Liver (tissue), 8 donors: ENCODE measurements at regions not wholly inside any gene's neighbourhood (a gene's known extent, or its start where the extent isn't known, plus 50 kb on each side); places are given as distances from the start of the nearest gene placed in this dataset.
"Not testable (repeated sequence)": the region's sequence is repeated elsewhere in the genome, so short reads cannot be mapped to it uniquely, and the experiment has no call there.

ENCODE experiments used
- DNase-seq: peaks from one replicate; pipeline ENCODE4 v3.0.0-alpha.2; 2017; ENCODE audit warnings: low spot score
- H3K27ac ChIP-seq, 2 donors: one replicate each; pipeline ENCODE4 v1.7.0; 2013; ENCODE audit warnings: inconsistent platforms in 2 of 2, low read length in 2 of 2, control low read depth in 1 of 2, low read depth in 1 of 2, mild to moderate bottlenecking in 1 of 2
- H3K27me3 ChIP-seq, 4 donors: one replicate each; pipeline versions ENCODE4 v1.6.1 to v1.7.0; 2013; ENCODE audit warnings: low read length in 3 of 4, inconsistent platforms in 1 of 4, mild to moderate bottlenecking in 1 of 4, moderate library complexity in 1 of 4; ENCODE audit not compliant: control insufficient read depth in 4 of 4, insufficient read depth in 4 of 4
- H3K36me3 ChIP-seq, 4 donors: one replicate each; pipeline versions ENCODE4 v1.6.1 to v1.7.0; 2013; ENCODE audit warnings: low read length in 3 of 4, mild to moderate bottlenecking in 3 of 4, low read depth in 1 of 4, moderate library complexity in 1 of 4; ENCODE audit not compliant: control insufficient read depth in 4 of 4, insufficient read depth in 3 of 4
- H3K4me1 ChIP-seq, 4 donors: one replicate each; pipeline versions ENCODE4 v1.6.1 to v1.7.0; 2013; ENCODE audit warnings: low read length in 3 of 4, mild to moderate bottlenecking in 3 of 4, moderate library complexity in 1 of 4; ENCODE audit not compliant: control insufficient read depth in 4 of 4, insufficient read depth in 4 of 4
- H3K4me3 ChIP-seq, 3 donors: one replicate each; pipeline versions ENCODE4 v1.6.1 to v1.7.0; 2013; ENCODE audit warnings: low read length in 3 of 3, control low read depth in 1 of 3, low read depth in 1 of 3, mild to moderate bottlenecking in 1 of 3
- H3K9ac ChIP-seq, 2 donors: one replicate each; pipeline ENCODE4 v1.7.0; 2013; ENCODE audit warnings: low read length in 2 of 2, mild to moderate bottlenecking in 2 of 2, moderate library complexity in 2 of 2, control low read depth in 1 of 2, low read depth in 1 of 2
- H3K9me3 ChIP-seq, 4 donors: one replicate each; pipeline versions ENCODE4 v1.6.1 to v1.7.0; 2013; ENCODE audit warnings: low read length in 3 of 4; ENCODE audit not compliant: control insufficient read depth in 4 of 4
- EGR1 ChIP-seq, 2 donors: IDR thresholded peaks; 2 replicates each; pipeline ENCODE4 v1.6.1; 2016 to 2018; ENCODE audit warnings: antibody characterized with exemption in 2 of 2, low read depth in 2 of 2
- FOXA2 ChIP-seq: IDR thresholded peaks from 2 replicates; pipeline ENCODE4 v1.6.1; 2016; ENCODE audit warnings: antibody characterized with exemption
- GABPA ChIP-seq, 2 donors: IDR thresholded peaks in 1 of 2; conservative IDR thresholded peaks in 1 of 2; 2 replicates each; pipeline ENCODE4 v1.6.1; 2016; ENCODE audit warnings: antibody characterized with exemption in 2 of 2, mild to moderate bottlenecking in 1 of 2, moderate library complexity in 1 of 2
- HNF4A ChIP-seq, 2 donors: conservative IDR thresholded peaks; 2 replicates each; pipeline ENCODE4 v1.6.1; 2016; ENCODE audit warnings: antibody characterized with exemption in 2 of 2, mild to moderate bottlenecking in 2 of 2
- HNF4G ChIP-seq: IDR thresholded peaks from 2 replicates; pipeline ENCODE4 v1.6.1; 2016; ENCODE audit warnings: antibody characterized with exemption
- NR2F2 ChIP-seq: IDR thresholded peaks from 2 replicates; pipeline ENCODE4 v1.6.1; 2016; ENCODE audit warnings: antibody characterized with exemption
- RAD21 ChIP-seq, 2 donors: IDR thresholded peaks; 2 replicates each; pipeline ENCODE4 v1.6.1; 2016; ENCODE audit warnings: antibody characterized with exemption in 2 of 2, mild to moderate bottlenecking in 2 of 2
- RXRA ChIP-seq, 2 donors: IDR thresholded peaks; 2 replicates each; pipeline ENCODE4 v1.6.1; 2017 to 2018; ENCODE audit warnings: antibody characterized with exemption in 2 of 2, mild to moderate bottlenecking in 1 of 2
- SP1 ChIP-seq: IDR thresholded peaks from 2 replicates; pipeline ENCODE4 v1.6.1; 2018; ENCODE audit warnings: antibody characterized with exemption, mild to moderate bottlenecking
- WGBS: extraction: QIAGEN DNeasy Blood & Tissue Kit; methylation state at CpG from one replicate; pipeline ENCODE4 v1.1.7; 2013; 5-methylcytosine and 5-hydroxymethylcytosine counted together
- TF ChIP-seq, protein P1 (sequence below): IDR thresholded peaks from 2 replicates; pipeline ENCODE4 v1.6.1; 2016; ENCODE audit warnings: antibody characterized with exemption
- TF ChIP-seq, protein P2 (sequence below): IDR thresholded peaks from 2 replicates; pipeline ENCODE4 v1.6.1; 2016; ENCODE audit warnings: antibody characterized with exemption
- TF ChIP-seq, protein P3 (sequence below): IDR thresholded peaks from 2 replicates; pipeline ENCODE4 v1.6.1; 2016; ENCODE audit warnings: antibody characterized with exemption, mild to moderate bottlenecking
- TF ChIP-seq, protein P4 (sequence below): fragments of 150-350 bp; IDR thresholded peaks from 2 replicates; pipeline ENCODE4 v1.5.1; 2017; ENCODE audit warnings: improper control_type of control experiment, low read depth, low read length; ENCODE audit not compliant: missing input control
- donor health status: healthy.
- donor health status: healthy.
- donor health status: healthy.
- donor health status: healthy.
- donor health status: healthy.

DNA sequence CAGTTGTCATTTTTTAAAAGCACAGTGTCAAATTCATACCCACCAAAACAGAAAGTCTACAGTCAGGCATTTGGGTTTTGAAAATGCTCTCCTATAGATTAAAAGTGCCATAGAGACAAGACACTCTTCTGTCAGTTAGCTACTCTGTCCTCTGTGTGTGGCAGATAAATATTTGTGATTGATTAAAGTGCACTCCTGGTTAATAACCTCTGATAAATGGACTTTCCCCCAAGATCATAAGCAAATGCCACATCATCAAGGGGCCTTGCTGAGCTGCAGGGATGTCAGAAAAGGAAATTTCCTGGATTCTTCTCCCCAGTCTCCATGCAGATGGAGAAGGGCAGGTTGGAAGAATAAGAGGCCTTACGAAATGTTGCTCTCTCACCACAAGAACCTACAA is 1329.5 kb upstream of the TMEM132C start:
- no peaks in the 10 kb centered on the region for H3K36me3 ChIP-seq
- 94% methylated on average over 1 of the region's 1 CpG for WGBS
- peaks cover 0 to 11% (median 4%) of the 10 kb centered on the region in 4 donors for H3K4me1 ChIP-seq
- H3K9me3 ChIP-seq: peaks cover 2 to 7% (median 3%) of the 10 kb centered on the region in 4 donors
- no peaks in the 10 kb centered on the region for H3K27me3 ChIP-seq
- no peak overlapping the region for H3K27ac ChIP-seq
- no peak overlapping the region for H3K9ac ChIP-seq
- no peak for TF ChIP-seq FOXA2
- no peak for TF ChIP-seq EGR1 (IDR thresholded peaks at IDR 0.05; ENCODE audit: low read depth in 2 of 2)
- TF ChIP-seq, protein P1, sequence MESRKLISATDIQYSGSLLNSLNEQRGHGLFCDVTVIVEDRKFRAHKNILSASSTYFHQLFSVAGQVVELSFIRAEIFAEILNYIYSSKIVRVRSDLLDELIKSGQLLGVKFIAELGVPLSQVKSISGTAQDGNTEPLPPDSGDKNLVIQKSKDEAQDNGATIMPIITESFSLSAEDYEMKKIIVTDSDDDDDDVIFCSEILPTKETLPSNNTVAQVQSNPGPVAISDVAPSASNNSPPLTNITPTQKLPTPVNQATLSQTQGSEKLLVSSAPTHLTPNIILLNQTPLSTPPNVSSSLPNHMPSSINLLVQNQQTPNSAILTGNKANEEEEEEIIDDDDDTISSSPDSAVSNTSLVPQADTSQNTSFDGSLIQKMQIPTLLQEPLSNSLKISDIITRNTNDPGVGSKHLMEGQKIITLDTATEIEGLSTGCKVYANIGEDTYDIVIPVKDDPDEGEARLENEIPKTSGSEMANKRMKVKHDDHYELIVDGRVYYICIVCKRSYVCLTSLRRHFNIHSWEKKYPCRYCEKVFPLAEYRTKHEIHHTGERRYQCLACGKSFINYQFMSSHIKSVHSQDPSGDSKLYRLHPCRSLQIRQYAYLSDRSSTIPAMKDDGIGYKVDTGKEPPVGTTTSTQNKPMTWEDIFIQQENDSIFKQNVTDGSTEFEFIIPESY: peak; percentile 38
- peak; percentile 80 to 87 for TF ChIP-seq RXRA (IDR thresholded peaks at IDR 0.05)
- peak; percentile 48 for TF ChIP-seq SP1
- TF ChIP-seq HNF4G: peak; percentile 46
- no peak for TF ChIP-seq GABPA (IDR thresholded peaks at IDR 0.05 in 1 of 2, conservative IDR thresholded peaks at IDR 0.05 in 1 of 2)
- peak; percentile 90 to 95 for TF ChIP-seq HNF4A (conservative IDR thresholded peaks at IDR 0.05)
- H3K4me3 ChIP-seq: no peak overlapping the region
- no peak for DNase-seq

DNA sequence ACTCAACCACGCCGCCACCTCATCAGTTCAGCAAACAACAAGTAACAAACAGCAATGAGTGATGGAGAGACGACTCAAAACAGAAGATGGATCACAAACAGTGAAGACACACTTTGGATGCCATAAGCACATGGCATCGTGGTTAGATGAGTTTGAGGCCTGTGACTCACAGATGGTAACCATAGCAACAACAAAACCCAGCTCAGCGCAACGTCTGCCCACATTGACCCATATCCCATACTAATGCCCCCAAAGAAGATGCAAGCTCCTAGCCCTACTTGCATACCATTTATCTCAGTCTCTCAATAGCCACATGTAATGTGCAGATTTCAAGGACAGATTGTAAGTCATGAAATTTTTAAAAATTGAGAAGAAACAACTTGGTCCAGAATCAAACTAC is 1322.3 kb upstream of the TMEM132C start:
- Histone ChIP-seq H3K9me3 (peaks cover 2 to 7% (median 3%) of the 10 kb centered on the region in 4 donors), H3K36me3 (no peaks in the 10 kb centered on the region), H3K27me3 (no peaks in the 10 kb centered on the region), H3K4me3 (no peak overlapping the region), H3K9ac (no peak overlapping the region), H3K27ac (no peak overlapping the region), H3K4me1 (no peaks in the 10 kb centered on the region)
- WGBS: 81% methylated on average over 6 of the region's 6 CpGs
- DNase-seq: no peak
- TF ChIP-seq HNF4G (no peak), NR2F2 (no peak), EGR1 (IDR thresholded peaks at IDR 0.05; ENCODE audit: low read depth in 2 of 2) (no peak), HNF4A (conservative IDR thresholded peaks at IDR 0.05) (no peak), RAD21 (IDR thresholded peaks at IDR 0.05) (no peak), SP1 (no peak), FOXA2 (no peak)
- TF ChIP-seq, protein P2, sequence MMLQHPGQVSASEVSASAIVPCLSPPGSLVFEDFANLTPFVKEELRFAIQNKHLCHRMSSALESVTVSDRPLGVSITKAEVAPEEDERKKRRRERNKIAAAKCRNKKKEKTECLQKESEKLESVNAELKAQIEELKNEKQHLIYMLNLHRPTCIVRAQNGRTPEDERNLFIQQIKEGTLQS: no peak
- TF ChIP-seq, protein P3, sequence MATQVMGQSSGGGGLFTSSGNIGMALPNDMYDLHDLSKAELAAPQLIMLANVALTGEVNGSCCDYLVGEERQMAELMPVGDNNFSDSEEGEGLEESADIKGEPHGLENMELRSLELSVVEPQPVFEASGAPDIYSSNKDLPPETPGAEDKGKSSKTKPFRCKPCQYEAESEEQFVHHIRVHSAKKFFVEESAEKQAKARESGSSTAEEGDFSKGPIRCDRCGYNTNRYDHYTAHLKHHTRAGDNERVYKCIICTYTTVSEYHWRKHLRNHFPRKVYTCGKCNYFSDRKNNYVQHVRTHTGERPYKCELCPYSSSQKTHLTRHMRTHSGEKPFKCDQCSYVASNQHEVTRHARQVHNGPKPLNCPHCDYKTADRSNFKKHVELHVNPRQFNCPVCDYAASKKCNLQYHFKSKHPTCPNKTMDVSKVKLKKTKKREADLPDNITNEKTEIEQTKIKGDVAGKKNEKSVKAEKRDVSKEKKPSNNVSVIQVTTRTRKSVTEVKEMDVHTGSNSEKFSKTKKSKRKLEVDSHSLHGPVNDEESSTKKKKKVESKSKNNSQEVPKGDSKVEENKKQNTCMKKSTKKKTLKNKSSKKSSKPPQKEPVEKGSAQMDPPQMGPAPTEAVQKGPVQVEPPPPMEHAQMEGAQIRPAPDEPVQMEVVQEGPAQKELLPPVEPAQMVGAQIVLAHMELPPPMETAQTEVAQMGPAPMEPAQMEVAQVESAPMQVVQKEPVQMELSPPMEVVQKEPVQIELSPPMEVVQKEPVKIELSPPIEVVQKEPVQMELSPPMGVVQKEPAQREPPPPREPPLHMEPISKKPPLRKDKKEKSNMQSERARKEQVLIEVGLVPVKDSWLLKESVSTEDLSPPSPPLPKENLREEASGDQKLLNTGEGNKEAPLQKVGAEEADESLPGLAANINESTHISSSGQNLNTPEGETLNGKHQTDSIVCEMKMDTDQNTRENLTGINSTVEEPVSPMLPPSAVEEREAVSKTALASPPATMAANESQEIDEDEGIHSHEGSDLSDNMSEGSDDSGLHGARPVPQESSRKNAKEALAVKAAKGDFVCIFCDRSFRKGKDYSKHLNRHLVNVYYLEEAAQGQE: no peak
- TF ChIP-seq, protein P1: no peak
- TF ChIP-seq, protein P4, sequence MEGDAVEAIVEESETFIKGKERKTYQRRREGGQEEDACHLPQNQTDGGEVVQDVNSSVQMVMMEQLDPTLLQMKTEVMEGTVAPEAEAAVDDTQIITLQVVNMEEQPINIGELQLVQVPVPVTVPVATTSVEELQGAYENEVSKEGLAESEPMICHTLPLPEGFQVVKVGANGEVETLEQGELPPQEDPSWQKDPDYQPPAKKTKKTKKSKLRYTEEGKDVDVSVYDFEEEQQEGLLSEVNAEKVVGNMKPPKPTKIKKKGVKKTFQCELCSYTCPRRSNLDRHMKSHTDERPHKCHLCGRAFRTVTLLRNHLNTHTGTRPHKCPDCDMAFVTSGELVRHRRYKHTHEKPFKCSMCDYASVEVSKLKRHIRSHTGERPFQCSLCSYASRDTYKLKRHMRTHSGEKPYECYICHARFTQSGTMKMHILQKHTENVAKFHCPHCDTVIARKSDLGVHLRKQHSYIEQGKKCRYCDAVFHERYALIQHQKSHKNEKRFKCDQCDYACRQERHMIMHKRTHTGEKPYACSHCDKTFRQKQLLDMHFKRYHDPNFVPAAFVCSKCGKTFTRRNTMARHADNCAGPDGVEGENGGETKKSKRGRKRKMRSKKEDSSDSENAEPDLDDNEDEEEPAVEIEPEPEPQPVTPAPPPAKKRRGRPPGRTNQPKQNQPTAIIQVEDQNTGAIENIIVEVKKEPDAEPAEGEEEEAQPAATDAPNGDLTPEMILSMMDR: no peak

DNA sequence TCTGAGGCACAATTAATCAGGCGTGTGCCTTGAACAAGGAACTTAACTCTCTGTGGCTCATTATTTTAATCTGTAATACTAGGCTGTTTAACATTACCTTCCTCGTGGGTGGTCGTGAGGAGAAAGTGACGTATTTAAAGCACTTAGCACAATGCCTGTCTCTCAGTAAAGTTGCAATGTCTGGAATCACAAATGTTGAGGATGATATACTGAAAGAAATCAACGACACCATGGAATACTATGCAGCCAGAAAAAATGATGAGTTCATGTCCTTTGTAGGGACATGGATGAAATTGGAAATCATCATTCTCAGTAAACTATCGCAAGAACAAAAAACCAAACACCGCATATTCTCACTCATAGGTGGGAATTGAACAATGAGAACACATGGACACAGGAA is 1320.0 kb upstream of the TMEM132C start:
- not testable (repeated sequence) for DNase-seq, H3K27ac ChIP-seq, H3K9ac ChIP-seq, H3K27me3 ChIP-seq, H3K36me3 ChIP-seq, H3K9me3 ChIP-seq, H3K4me3 ChIP-seq, H3K4me1 ChIP-seq
- 85% methylated on average over 5 of the region's 7 CpGs for WGBS
